Right cardiac atrium (tissue), 5 donors: ENCODE measurements at regions not wholly inside any gene's neighbourhood (a gene's known extent, or its start where the extent isn't known, plus 50 kb on each side); places are given as distances from the start of the nearest gene placed in this dataset.
"Not testable (repeated sequence)": the region's sequence is repeated elsewhere in the genome, so short reads cannot be mapped to it uniquely, and the experiment has no call there.

Source experiments
- ATAC-seq, 2 donors: fragments of 200-7000 bp; cut with Tn5 transposase; one replicate each; pipeline versions ENCODE4 v1.8.0 to v1.9.1; 2020; ENCODE audit warnings: moderate library complexity in 2 of 2, mild to moderate bottlenecking in 1 of 2
- DNase-seq, 3 donors: peaks; one replicate each; pipeline ENCODE4 v3.0.0-alpha.2; 2020
- H3K27ac ChIP-seq: one replicate; pipeline ENCODE4 v1.5.1; 2013; ENCODE audit warnings: mild to moderate bottlenecking, low read length, control low read depth, moderate library complexity
- H3K27me3 ChIP-seq: one replicate; pipeline ENCODE4 v1.6.1; 2013; ENCODE audit not compliant: control insufficient read depth, insufficient read depth
- H3K4me1 ChIP-seq: one replicate; pipeline ENCODE4 v1.6.1; 2013; ENCODE audit warnings: low read length; ENCODE audit not compliant: control insufficient read depth, insufficient read depth
- H3K4me3 ChIP-seq: one replicate; pipeline ENCODE4 v1.5.1; 2013; ENCODE audit warnings: low read length, control low read depth
- H3K9me3 ChIP-seq: one replicate; pipeline ENCODE4 v1.6.1; 2013; ENCODE audit warnings: low read length; ENCODE audit not compliant: control insufficient read depth
- WGBS: extraction: QIAGEN DNeasy Blood & Tissue Kit; methylation state at CpG from one replicate; pipeline ENCODE4 v1.1.7; 2013; 5-methylcytosine and 5-hydroxymethylcytosine counted together
- intact Hi-C, 4 donors: fragments of 100-400 bp; cut with DNase I; formaldehyde crosslinking; loops; one replicate each; pipeline versions ENCODE4 v1.11.0 to v1.14.0; 2022 to 2023
- donor health status: healthy with polysubstance abuse.
- donor health status: DM: no; HTN: yes; CAD: no.
- donor health status: DM: no; HTN: no; CAD: no.
- donor health status: DM: no; HTN: yes; CAD: no; lungs with severe emphysema.
- donor health status: DM: yes; HTN: yes; CAD: no.

- ATAC-seq (no peak), DNase-seq (no peak)
- H3K4me3 ChIP-seq = no peak overlapping the region
- 99% methylated on average over 1 of the region's 1 CpG for WGBS
- intact Hi-C loops = no loop called here
- H3K27me3 ChIP-seq = no peaks in the 10 kb centered on the region
- H3K4me1 ChIP-seq = no peaks in the 10 kb centered on the region
- no peaks in the 10 kb centered on the region for H3K9me3 ChIP-seq
- no peak overlapping the region for H3K27ac ChIP-seq
These were observed 305.0 kb upstream of the MEF2C start for GRCh38 chr5:89187883-89188465.

DNA sequence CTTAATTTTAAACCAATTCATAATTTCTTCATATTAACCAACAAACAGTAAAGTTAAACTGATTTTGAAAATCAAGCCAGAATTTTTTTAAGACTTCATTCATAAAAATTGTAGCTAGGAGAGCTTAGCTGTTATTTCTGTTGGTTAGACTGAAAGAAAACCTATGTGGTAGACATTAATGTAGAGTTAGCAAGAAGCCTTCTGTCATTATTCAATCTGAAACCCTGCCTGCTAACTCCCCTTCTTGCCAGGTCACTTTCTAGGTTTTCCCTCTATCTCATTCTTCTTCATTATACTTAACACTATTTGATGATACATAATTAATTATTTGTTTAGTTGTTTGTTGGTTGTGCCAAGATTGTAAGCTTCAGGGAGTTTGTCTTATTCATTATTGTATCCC is 304.3 kb upstream of the MEF2C start:
- no peak overlapping the region for H3K4me3 ChIP-seq
- H3K27ac ChIP-seq = no peak overlapping the region
- no peaks in the 10 kb centered on the region for H3K27me3 ChIP-seq
- no peak for ATAC-seq
- no peaks in the 10 kb centered on the region for H3K4me1 ChIP-seq
- no peaks in the 10 kb centered on the region for H3K9me3 ChIP-seq
- intact Hi-C loops = no loop called here
- DNase-seq = no peak

DNA sequence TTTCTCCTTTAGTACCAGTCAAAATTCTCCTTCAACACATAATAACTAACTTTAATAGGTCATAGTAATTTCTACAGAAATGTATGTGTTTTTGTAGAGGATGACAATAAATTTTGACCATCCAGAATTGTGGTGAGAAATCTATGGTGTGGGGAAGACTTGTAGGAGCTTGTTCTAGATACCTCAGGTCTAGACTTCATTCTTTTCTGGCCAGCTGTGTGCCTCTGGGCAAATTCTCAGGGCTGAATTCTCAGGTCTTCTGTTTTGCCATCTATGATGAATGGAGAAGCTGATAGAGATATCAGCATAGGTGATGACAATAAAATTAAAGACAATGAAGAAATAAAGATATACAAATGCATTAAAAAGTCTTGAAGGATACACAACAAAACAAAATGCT is 298.6 kb upstream of the MEF2C start:
- DNase-seq (no peak), ATAC-seq (no peak)
- no peak overlapping the region for H3K27ac ChIP-seq
- no peaks in the 10 kb centered on the region for H3K9me3 ChIP-seq
- H3K27me3 ChIP-seq = no peaks in the 10 kb centered on the region
- no peaks in the 10 kb centered on the region for H3K4me1 ChIP-seq
- intact Hi-C loops = no loop called here
- H3K4me3 ChIP-seq = no peak overlapping the region

DNA sequence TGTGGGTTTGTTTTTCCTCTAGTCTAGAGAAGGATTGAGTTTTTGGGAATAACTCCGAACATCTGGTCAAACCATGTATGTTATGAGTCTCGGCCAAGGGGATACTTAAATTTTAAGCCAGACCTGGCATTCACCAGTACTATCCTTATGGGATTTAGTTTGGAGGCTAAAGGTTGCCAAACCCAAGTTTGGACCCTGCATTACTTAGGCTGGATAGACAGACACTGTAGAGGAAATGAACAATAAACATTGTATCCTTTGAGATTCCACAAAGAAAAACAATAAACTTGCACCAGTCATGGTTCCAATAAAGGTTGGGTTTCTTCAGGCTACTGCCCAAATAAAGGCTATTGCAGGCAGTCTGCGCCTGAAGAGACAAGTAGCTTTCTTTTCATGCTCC is 296.7 kb upstream of the MEF2C start:
- ATAC-seq = no peak
- WGBS = 77% methylated on average over 3 of the region's 3 CpGs

DNA sequence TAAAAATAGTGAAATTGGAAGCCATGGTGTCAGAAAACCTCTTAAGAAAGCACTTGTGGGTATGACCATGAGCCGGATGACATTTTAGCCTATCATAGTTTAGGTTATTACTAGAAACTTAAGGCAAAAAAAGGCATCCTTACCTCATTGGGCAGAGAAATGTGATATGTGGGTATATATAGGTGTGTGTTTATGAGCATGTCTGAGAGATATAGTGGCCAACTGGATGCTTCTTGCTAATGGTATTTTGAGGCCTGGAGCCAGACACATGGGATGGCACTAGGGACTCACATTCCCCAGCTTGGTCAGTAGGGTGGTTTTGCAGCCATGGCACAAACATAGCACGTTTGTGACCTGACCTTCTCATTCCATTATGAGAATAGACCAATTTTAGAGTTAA is 295.6 kb upstream of the MEF2C start:
- intact Hi-C loops = no loop called here
- no peaks in the 10 kb centered on the region for H3K27me3 ChIP-seq
- ATAC-seq = no peak
- no peak overlapping the region for H3K4me3 ChIP-seq
- 87% methylated on average over 2 of the region's 2 CpGs for WGBS
- no peak overlapping the region for H3K27ac ChIP-seq
- no peaks in the 10 kb centered on the region for H3K9me3 ChIP-seq
- no peak for DNase-seq
- H3K4me1 ChIP-seq = no peaks in the 10 kb centered on the region

More for the DNA sequence above, 296.7 kb upstream of the MEF2C start:
- intact Hi-C loops = no loop called here
- H3K27ac ChIP-seq = no peak overlapping the region
- no peaks in the 10 kb centered on the region for H3K4me1 ChIP-seq
- H3K27me3 ChIP-seq = no peaks in the 10 kb centered on the region
- no peak for DNase-seq
- no peaks in the 10 kb centered on the region for H3K9me3 ChIP-seq
- no peak overlapping the region for H3K4me3 ChIP-seq

- Histone ChIP-seq H3K27me3 (no peaks in the 10 kb centered on the region), H3K9me3 (no peaks in the 10 kb centered on the region), H3K4me3 (no peak overlapping the region), H3K27ac (no peak overlapping the region), H3K4me1 (no peaks in the 10 kb centered on the region)
- 91% methylated on average over 1 of the region's 1 CpG for WGBS
- no peak for ATAC-seq
- no peak for DNase-seq
- intact Hi-C loops = no loop called here
These were observed 290.5 kb upstream of the MEF2C start for GRCh38 chr5:89173528-89173927.

- no peak for DNase-seq
- no peak overlapping the region for H3K27ac ChIP-seq
- no peak for ATAC-seq
- no peaks in the 10 kb centered on the region for H3K27me3 ChIP-seq
- WGBS = 95% methylated on average over 3 of the region's 3 CpGs
- H3K9me3 ChIP-seq = no peaks in the 10 kb centered on the region
- intact Hi-C loops = no loop called here
- no peaks in the 10 kb centered on the region for H3K4me1 ChIP-seq
- no peak overlapping the region for H3K4me3 ChIP-seq
These were observed 285.8 kb upstream of the MEF2C start for GRCh38 chr5:89168766-89169165.

- H3K27ac ChIP-seq, H3K27me3 ChIP-seq, H3K4me1 ChIP-seq, H3K9me3 ChIP-seq, DNase-seq, intact Hi-C loops, H3K4me3 ChIP-seq, ATAC-seq: not testable (repeated sequence)
- 97% methylated on average over 2 of the region's 2 CpGs for WGBS
These were observed 281.7 kb upstream of the MEF2C start for GRCh38 chr5:89164703-89165102.

DNA sequence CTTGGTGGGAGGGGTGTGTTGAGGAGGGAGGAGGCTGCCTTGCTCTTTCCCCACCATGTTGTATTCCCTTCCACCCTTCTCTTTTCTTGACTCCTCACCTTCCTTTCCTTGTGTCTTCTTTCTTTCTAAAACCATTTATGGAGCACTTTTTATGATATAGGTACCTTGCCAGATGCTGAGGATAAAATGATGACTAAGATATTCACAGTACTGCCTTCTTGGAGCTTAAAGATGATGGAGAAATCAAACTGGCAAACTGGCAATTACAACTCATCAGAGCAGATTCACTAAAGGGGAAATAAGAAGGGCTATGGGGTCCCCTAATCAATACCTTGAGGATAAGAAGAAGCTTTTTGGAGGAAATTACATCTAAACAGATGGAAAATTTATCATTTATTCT is 273.2 kb upstream of the MEF2C start:
- ATAC-seq (no peak), DNase-seq (no peak)
- Histone ChIP-seq H3K4me3 (no peak overlapping the region), H3K27ac (no peak overlapping the region), H3K27me3 (no peaks in the 10 kb centered on the region), H3K4me1 (no peaks in the 10 kb centered on the region), H3K9me3 (no peaks in the 10 kb centered on the region)
- intact Hi-C loops = no loop called here

GRCh38 chr5:89147031-89147430 is 264.0 kb upstream of the MEF2C start:
- Histone ChIP-seq H3K4me1 (no peaks in the 10 kb centered on the region), H3K27me3 (no peaks in the 10 kb centered on the region), H3K4me3 (no peak overlapping the region), H3K27ac (no peak overlapping the region), H3K9me3 (no peaks in the 10 kb centered on the region)
- DNase-seq (no peak), ATAC-seq (no peak)
- intact Hi-C loops = no loop called here
- 95% methylated on average over 1 of the region's 1 CpG for WGBS

- Histone ChIP-seq H3K4me1 (no peaks in the 10 kb centered on the region), H3K27ac (no peak overlapping the region), H3K4me3 (no peak overlapping the region), H3K27me3 (no peaks in the 10 kb centered on the region), H3K9me3 (no peaks in the 10 kb centered on the region)
- intact Hi-C loops = no loop called here
- no peak for ATAC-seq
- DNase-seq = no peak
- 65% methylated on average over 1 of the region's 1 CpG for WGBS
These were observed 254.2 kb upstream of the MEF2C start for GRCh38 chr5:89137148-89137547.

DNA sequence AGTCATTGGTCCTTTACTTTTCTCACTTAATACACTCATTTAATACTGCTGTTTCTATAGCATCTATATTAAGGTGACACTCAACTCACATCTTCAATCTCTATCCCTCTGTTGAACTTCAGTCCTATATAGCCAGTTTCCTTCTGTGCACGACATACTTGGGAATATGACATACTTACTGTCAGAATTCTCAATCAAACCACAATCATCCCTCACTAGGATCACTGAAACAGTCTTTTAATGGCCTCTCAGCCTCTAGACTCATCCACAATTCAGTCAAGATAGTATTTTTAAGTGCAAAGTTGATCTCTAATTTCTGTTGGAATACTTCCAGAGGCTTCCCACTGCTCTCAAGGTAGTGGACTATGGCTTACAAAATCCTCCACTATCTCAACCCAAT is 251.0 kb upstream of the MEF2C start:
- Histone ChIP-seq H3K4me1 (no peaks in the 10 kb centered on the region), H3K27ac (no peak overlapping the region), H3K9me3 (no peaks in the 10 kb centered on the region), H3K27me3 (no peaks in the 10 kb centered on the region), H3K4me3 (no peak overlapping the region)
- intact Hi-C loops = no loop called here
- ATAC-seq (no peak), DNase-seq (no peak)
- WGBS = 90% methylated on average over 1 of the region's 1 CpG
